ENCODE measurements at regions not wholly inside any gene's neighbourhood (a gene's known extent, or its start where the extent isn't known, plus 50 kb on each side); places are given as distances from the start of the nearest gene placed in this dataset.

- ATAC-seq: no peak
- TF ChIP-seq CTCF (IDR thresholded peaks at IDR 0.05): no peak
- Mint-ChIP-seq H3K9me3 (peaks cover 8 to 20% of the 10 kb centered on the region in 2 donors), H3K4me3 (no peak overlapping the region), H3K4me1 (no peaks in the 10 kb centered on the region), H3K27ac (no peak overlapping the region), H3K27me3 (ENCODE audit: low read depth in 2 of 2) (no peaks in the 10 kb centered on the region), H3K36me3 (no peaks in the 10 kb centered on the region)
- Histone ChIP-seq H3K27me3 (ENCODE audit: control insufficient read depth, insufficient read depth, low read length) (no peaks in the 10 kb centered on the region), H3K36me3 (ENCODE audit: control insufficient read depth, insufficient read depth, low read length) (no peaks in the 10 kb centered on the region), H3K4me3 (ENCODE audit: low read length) (no peak overlapping the region), H3K27ac (ENCODE audit: low read length) (no peak overlapping the region), H3K9me3 (ENCODE audit: control insufficient read depth, insufficient read depth, low read length) (peaks cover 3% of the 10 kb centered on the region), H3K4me1 (ENCODE audit: control insufficient read depth, insufficient read depth, low read length) (no peaks in the 10 kb centered on the region)
- no CpG with 5 or more reads among the region's 2 CpGs for WGBS (ENCODE audit: insufficient coverage)
- intact Hi-C loops (cut with micrococcal nuclease): no loop called here
- no peak for DNase-seq
These were observed 1598.6 kb downstream of the SLITRK5 start for GRCh38 chr13:89269737-89270136.

GRCh38 chr13:89270736-89271135 lies 1599.6 kb downstream of the SLITRK5 start:
- TF ChIP-seq CTCF (IDR thresholded peaks at IDR 0.05): no peak
- Histone ChIP-seq H3K9me3 (ENCODE audit: control insufficient read depth, insufficient read depth, low read length) (peaks cover 3% of the 10 kb centered on the region), H3K27ac (ENCODE audit: low read length) (no peak overlapping the region), H3K4me3 (ENCODE audit: low read length) (no peak overlapping the region), H3K36me3 (ENCODE audit: control insufficient read depth, insufficient read depth, low read length) (no peaks in the 10 kb centered on the region), H3K27me3 (ENCODE audit: control insufficient read depth, insufficient read depth, low read length) (no peaks in the 10 kb centered on the region), H3K4me1 (ENCODE audit: control insufficient read depth, insufficient read depth, low read length) (no peaks in the 10 kb centered on the region)
- WGBS (ENCODE audit: insufficient coverage): 43% methylated on average over 1 of the region's 3 CpGs
- intact Hi-C loops (cut with micrococcal nuclease): no loop called here
- H3K27me3 Mint-ChIP-seq (ENCODE audit: low read depth in 2 of 2): no peaks in the 10 kb centered on the region
- peaks cover 8 to 20% of the 10 kb centered on the region in 2 donors for H3K9me3 Mint-ChIP-seq
- DNase-seq (no peak), ATAC-seq (no peak)
- no peaks in the 10 kb centered on the region for H3K36me3 Mint-ChIP-seq
- H3K4me3 Mint-ChIP-seq: no peak overlapping the region
- no peak overlapping the region for H3K27ac Mint-ChIP-seq
- no peaks in the 10 kb centered on the region for H3K4me1 Mint-ChIP-seq

GRCh38 chr13:89279374-89279773 lies 1608.2 kb downstream of the SLITRK5 start:
- ATAC-seq (no peak), DNase-seq (no peak)
- H3K4me3 Mint-ChIP-seq: no peak overlapping the region
- H3K27me3 ChIP-seq (ENCODE audit: control insufficient read depth, insufficient read depth, low read length): no peaks in the 10 kb centered on the region
- H3K4me3 ChIP-seq (ENCODE audit: low read length): no peak overlapping the region
- no peak overlapping the region for H3K27ac ChIP-seq (ENCODE audit: low read length)
- intact Hi-C loops (cut with micrococcal nuclease): no loop called here
- peaks cover 11 to 20% of the 10 kb centered on the region in 2 donors for H3K9me3 Mint-ChIP-seq
- peaks cover 7% of the 10 kb centered on the region for H3K9me3 ChIP-seq (ENCODE audit: control insufficient read depth, insufficient read depth, low read length)
- WGBS (ENCODE audit: insufficient coverage): 85% methylated on average over 5 of the region's 5 CpGs
- TF ChIP-seq CTCF (IDR thresholded peaks at IDR 0.05): no peak
- no peaks in the 10 kb centered on the region for H3K4me1 Mint-ChIP-seq
- H3K27ac Mint-ChIP-seq: no peak overlapping the region
- no peaks in the 10 kb centered on the region for H3K36me3 ChIP-seq (ENCODE audit: control insufficient read depth, insufficient read depth, low read length)
- H3K36me3 Mint-ChIP-seq: peaks cover 7% of the 10 kb centered on the region
- no peaks in the 10 kb centered on the region for H3K27me3 Mint-ChIP-seq (ENCODE audit: low read depth in 2 of 2)
- no peaks in the 10 kb centered on the region for H3K4me1 ChIP-seq (ENCODE audit: control insufficient read depth, insufficient read depth, low read length)

GRCh38 chr13:89281331-89281730 lies 1610.2 kb downstream of the SLITRK5 start:
- Histone ChIP-seq H3K27ac (ENCODE audit: low read length) (no peak overlapping the region), H3K9me3 (ENCODE audit: control insufficient read depth, insufficient read depth, low read length) (peaks cover 10% of the 10 kb centered on the region), H3K4me1 (ENCODE audit: control insufficient read depth, insufficient read depth, low read length) (no peaks in the 10 kb centered on the region), H3K36me3 (ENCODE audit: control insufficient read depth, insufficient read depth, low read length) (no peaks in the 10 kb centered on the region), H3K27me3 (ENCODE audit: control insufficient read depth, insufficient read depth, low read length) (no peaks in the 10 kb centered on the region), H3K4me3 (ENCODE audit: low read length) (no peak overlapping the region)
- intact Hi-C loops (cut with micrococcal nuclease): no loop called here
- H3K36me3 Mint-ChIP-seq: peaks cover 7% of the 10 kb centered on the region
- peaks cover 11 to 20% of the 10 kb centered on the region in 2 donors for H3K9me3 Mint-ChIP-seq
- no peak overlapping the region for H3K4me3 Mint-ChIP-seq
- no peak for TF ChIP-seq CTCF (IDR thresholded peaks at IDR 0.05)
- no peaks in the 10 kb centered on the region for H3K4me1 Mint-ChIP-seq
- WGBS (ENCODE audit: insufficient coverage): 60% methylated on average over 1 of the region's 3 CpGs
- no peak for ATAC-seq
- DNase-seq: no peak
- H3K27ac Mint-ChIP-seq: no peak overlapping the region
- H3K27me3 Mint-ChIP-seq (ENCODE audit: low read depth in 2 of 2): no peaks in the 10 kb centered on the region
